ENCODE measurements at regions not wholly inside any gene's neighbourhood (a gene's known extent, or its start where the extent isn't known, plus 50 kb on each side); places are given as distances from the start of the nearest gene placed in this dataset.

- no peak for DNase-seq
- TF ChIP-seq CTCF (IDR thresholded peaks at IDR 0.05) (no peak), POLR2A (IDR thresholded peaks at IDR 0.05) (no peak)
- Histone ChIP-seq H3K4me1 (replicated peaks in 1 of 2) (no peaks in the 10 kb centered on the region), H3K9me3 (replicated peaks in 1 of 3) (no peaks in the 10 kb centered on the region), H3K36me3 (replicated peaks in 1 of 2) (no peaks in the 10 kb centered on the region), H3K4me3 (no peak overlapping the region), H3K27me3 (no peaks in the 10 kb centered on the region), H3K27ac (no peak overlapping the region)
- WGBS, 4 donors: 77 to 83% (median 81%) methylated on average over 6 of the region's 6 CpGs
- intact Hi-C loops (cut with DNase I): no loop called here
Measured at GRCh38 chr12:5206401-5207175, 162.9 kb downstream of the KCNA5 start.

- DNase-seq: no peak
- no peak overlapping the region for H3K27ac ChIP-seq
- no peaks in the 10 kb centered on the region for H3K4me1 ChIP-seq (replicated peaks in 1 of 2)
- no peaks in the 10 kb centered on the region for H3K9me3 ChIP-seq (replicated peaks in 1 of 3)
- intact Hi-C loops (cut with DNase I): no loop called here
- no peak for TF ChIP-seq POLR2A (IDR thresholded peaks at IDR 0.05)
- H3K36me3 ChIP-seq (replicated peaks in 1 of 2): no peaks in the 10 kb centered on the region
- no peaks in the 10 kb centered on the region for H3K27me3 ChIP-seq
- WGBS, 4 donors: 76 to 86% (median 79%) methylated on average over 10 to 11 of the region's 11 CpGs
- H3K4me3 ChIP-seq: no peak overlapping the region
Measured at GRCh38 chr12:5210179-5210922, 166.7 kb downstream of the KCNA5 start.

DNA sequence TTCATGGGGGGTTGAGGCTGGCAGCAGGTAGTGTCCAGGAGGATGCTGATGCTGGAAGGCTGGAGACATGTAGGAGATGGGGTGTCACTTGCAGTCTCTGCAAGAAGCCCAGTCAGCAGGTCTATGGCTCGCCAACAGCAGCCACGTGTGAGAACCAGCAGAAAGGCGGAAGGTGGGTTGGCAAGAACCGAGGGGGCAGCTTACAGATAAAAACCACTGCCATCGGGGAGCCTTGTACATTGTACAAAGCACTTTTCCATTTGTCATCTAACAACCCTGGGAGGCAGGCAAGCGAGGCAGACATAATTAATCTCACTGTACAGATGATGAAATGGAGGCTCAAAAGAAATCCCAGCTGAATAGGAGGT is 167.2 kb downstream of the KCNA5 start:
- DNase-seq: no peak
- 64 to 81% (median 77%) methylated on average over 6 of the region's 6 CpGs for WGBS, 4 donors
- intact Hi-C loops (cut with DNase I): no loop called here
- no peak for TF ChIP-seq CTCF (IDR thresholded peaks at IDR 0.05)
- no peak for TF ChIP-seq POLR2A (IDR thresholded peaks at IDR 0.05)
- no peaks in the 10 kb centered on the region for H3K27me3 ChIP-seq
- no peaks in the 10 kb centered on the region for H3K4me1 ChIP-seq (replicated peaks in 1 of 2)
- no peaks in the 10 kb centered on the region for H3K9me3 ChIP-seq (replicated peaks in 1 of 3)
- H3K27ac ChIP-seq: no peak overlapping the region
- no peaks in the 10 kb centered on the region for H3K36me3 ChIP-seq (replicated peaks in 1 of 2)
- no peak overlapping the region for H3K4me3 ChIP-seq

- WGBS, 4 donors: 77 to 90% (median 81%) methylated on average over 2 of the region's 2 CpGs
- no peaks in the 10 kb centered on the region for H3K27me3 ChIP-seq
- H3K27ac ChIP-seq: no peak overlapping the region
- DNase-seq: no peak
- H3K9me3 ChIP-seq (replicated peaks in 1 of 3): no peaks in the 10 kb centered on the region
- TF ChIP-seq POLR2A (IDR thresholded peaks at IDR 0.05) (no peak), CTCF (IDR thresholded peaks at IDR 0.05) (no peak)
- H3K4me3 ChIP-seq: no peak overlapping the region
- H3K4me1 ChIP-seq (replicated peaks in 1 of 2): no peaks in the 10 kb centered on the region
- intact Hi-C loops (cut with DNase I): no loop called here
- no peaks in the 10 kb centered on the region for H3K36me3 ChIP-seq (replicated peaks in 1 of 2)
Measured at GRCh38 chr12:5213336-5213735, 169.7 kb downstream of the KCNA5 start.

All from adrenal gland (tissue), 9 donors.